ENCODE measurements at regions not wholly inside any gene's neighbourhood (a gene's known extent, or its start where the extent isn't known, plus 50 kb on each side); places are given as distances from the start of the nearest gene placed in this dataset.

- TF ChIP-seq EZH2 (IDR thresholded peaks at IDR 0.05), result no peak
- TF ChIP-seq POLR2AphosphoS5 (IDR thresholded peaks at IDR 0.05; ENCODE audit: borderline replicate concordance, low read depth, low read length), result no peak
These were observed 52.5 kb upstream of the LHFPL3 start for GRCh38 chr7:104275900-104276299.
